Neural cell (in vitro differentiated cells): ENCODE measurements at regions not wholly inside any gene's neighbourhood (a gene's known extent, or its start where the extent isn't known, plus 50 kb on each side); places are given as distances from the start of the nearest gene placed in this dataset.

ENCODE experiments used
- H2AFZ ChIP-seq: fragments of 200-600, 300-800 bp; sonication (generic), shearing (Covaris generic); 2 replicates; pipeline ENCODE4 v1.6.0; 2014; ENCODE audit warnings: low read depth, mild to moderate bottlenecking, antibody characterized with exemption, low read length, moderate library complexity
- H3F3A ChIP-seq: fragments of 200-600 bp; shearing (Covaris generic); 2 replicates; pipeline ENCODE4 v1.6.1; 2016; ENCODE audit warnings: mild to moderate bottlenecking, moderate library complexity, mixed read lengths, antibody characterized with exemption, low read length; ENCODE audit not compliant: insufficient read depth, poor library complexity, severe bottlenecking
- H3K27ac ChIP-seq: fragments of 200-600, 300-800 bp; sonication (generic), shearing (Covaris generic); 2 replicates; pipeline ENCODE4 v1.5.1; 2014; ENCODE audit warnings: mild to moderate bottlenecking, low read length, moderate library complexity
- H3K27me3 ChIP-seq: fragments of 300-800, 200-600 bp; sonication (generic), shearing (Covaris generic); 2 replicates; pipeline ENCODE4 v1.6.0; 2014; ENCODE audit warnings: mild to moderate bottlenecking, low read depth, low read length, moderate library complexity; ENCODE audit not compliant: insufficient read depth
- H3K36me3 ChIP-seq: fragments of 300-800, 200-600 bp; sonication (generic), shearing (Covaris generic); 2 replicates; pipeline ENCODE4 v1.5.1; 2014; ENCODE audit warnings: mild to moderate bottlenecking, antibody characterized with exemption, low read length, moderate library complexity; ENCODE audit not compliant: insufficient read depth
- H3K4me2 ChIP-seq: fragments of 300-800, 200-600 bp; sonication (generic), shearing (Covaris generic); 2 replicates; pipeline ENCODE4 v1.6.0; 2014; ENCODE audit warnings: mild to moderate bottlenecking, low read length
- H3K4me3 ChIP-seq: fragments of 300-800, 200-600 bp; sonication (generic), shearing (Covaris generic); 2 replicates; pipeline ENCODE4 v1.5.1; 2014; ENCODE audit warnings: mild to moderate bottlenecking, low read length, moderate library complexity
- H3K79me2 ChIP-seq: fragments of 200-600 bp; shearing (Covaris generic); replicated peaks from 2 replicates; pipeline ENCODE4 v1.6.0; 2014; ENCODE audit warnings: mild to moderate bottlenecking, low read length, moderate library complexity; ENCODE audit not compliant: insufficient read depth
- H3K9ac ChIP-seq: fragments of 300-800, 200-600 bp; sonication (generic), shearing (Covaris generic); 2 replicates; pipeline ENCODE4 v1.6.1; 2016; ENCODE audit warnings: mild to moderate bottlenecking, low read length, mixed read lengths
- H3K9me2 ChIP-seq: fragments of 200-600 bp; shearing (Covaris generic); 2 replicates; pipeline ENCODE4 v1.6.1; 2016; ENCODE audit warnings: mild to moderate bottlenecking, low read length, mixed read lengths; ENCODE audit not compliant: insufficient read depth
- H3K9me3 ChIP-seq: fragments of 200-600, 300-800 bp; sonication (generic), shearing (Covaris generic); 2 replicates; pipeline ENCODE4 v1.6.1; 2016; ENCODE audit warnings: mild to moderate bottlenecking, mixed run types, low read length, moderate library complexity, mixed read lengths
- H4K20me1 ChIP-seq: fragments of 200-600 bp; shearing (Covaris generic); 2 replicates; pipeline ENCODE4 v1.6.1; 2016; ENCODE audit warnings: mild to moderate bottlenecking, mixed run types; ENCODE audit not compliant: insufficient read depth
- EP300 ChIP-seq: fragments of 450-650 bp; conservative IDR thresholded peaks from 2 replicates; pipeline ENCODE4 v1.6.1; 2014; ENCODE audit warnings: antibody characterized with exemption, mild to moderate bottlenecking, moderate library complexity; ENCODE audit not compliant: poor library complexity, severe bottlenecking
- EZH2 ChIP-seq: fragments of 200-600, 300-800 bp; shearing (Covaris generic), sonication (generic); IDR thresholded peaks from 2 replicates; pipeline ENCODE4 v1.6.1; 2014; ENCODE audit warnings: antibody characterized with exemption, low read length, borderline replicate concordance, mild to moderate bottlenecking; ENCODE audit not compliant: insufficient read depth, poor library complexity, severe bottlenecking
- MXI1 ChIP-seq: fragments of 450-650 bp; conservative IDR thresholded peaks from 2 replicates; pipeline ENCODE4 v1.6.1; 2014; ENCODE audit warnings: antibody characterized with exemption, mild to moderate bottlenecking; ENCODE audit not compliant: poor library complexity, severe bottlenecking
- POLR2AphosphoS5 ChIP-seq: IDR thresholded peaks from 2 replicates; pipeline ENCODE4 v1.6.1; 2012
- RAD21 ChIP-seq: fragments of 450-650 bp; conservative IDR thresholded peaks from 2 replicates; pipeline ENCODE4 v1.6.1; 2014; ENCODE audit warnings: antibody characterized with exemption, mild to moderate bottlenecking, moderate library complexity
- REST ChIP-seq: IDR thresholded peaks from 2 replicates; pipeline ENCODE4 v1.6.1; 2012; ENCODE audit warnings: borderline replicate concordance
- SMC3 ChIP-seq: fragments of 450-650 bp; conservative IDR thresholded peaks from 2 replicates; pipeline ENCODE4 v1.6.1; 2014; ENCODE audit warnings: antibody characterized with exemption, mild to moderate bottlenecking, moderate library complexity; ENCODE audit not compliant: poor library complexity
- TAF1 ChIP-seq: IDR thresholded peaks from 2 replicates; pipeline ENCODE4 v1.6.1; 2012; ENCODE audit warnings: low read depth
- TF ChIP-seq, protein P1 (sequence below): fragments of 450-650 bp; IDR thresholded peaks from 2 replicates; pipeline ENCODE4 v1.5.1; 2014; ENCODE audit warnings: antibody characterized with exemption, mild to moderate bottlenecking, moderate library complexity; ENCODE audit not compliant: poor library complexity, severe bottlenecking

DNA sequence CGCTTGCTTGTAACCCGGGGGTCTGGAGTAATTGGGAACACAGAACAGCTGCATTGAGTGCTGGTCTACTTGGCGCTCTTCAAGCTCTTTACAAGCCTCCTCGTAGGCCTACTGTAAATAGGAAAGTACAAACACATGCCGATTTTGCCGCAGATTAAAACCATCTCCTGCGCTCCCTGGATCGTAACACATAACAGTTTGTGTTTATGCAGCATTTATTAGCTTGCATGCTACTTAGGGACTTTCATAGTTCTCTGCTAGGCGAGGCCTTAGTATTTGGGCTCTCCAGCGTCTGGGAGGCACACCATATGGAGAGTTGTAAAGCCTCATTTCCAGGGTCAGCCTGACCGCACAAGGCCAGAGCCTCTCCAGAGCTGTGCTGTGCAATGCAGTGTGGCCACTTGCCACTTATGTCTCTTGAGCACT, 84.0 kb upstream of the HAAO start:
- Histone ChIP-seq H3K27ac (no peak overlapping the region), H3K9me2 (no peaks in the 10 kb centered on the region), H3K36me3 (no peaks in the 10 kb centered on the region), H3K9me3 (no peaks in the 10 kb centered on the region), H3K9ac (no peak overlapping the region), H4K20me1 (no peaks in the 10 kb centered on the region), H3K27me3 (no peaks in the 10 kb centered on the region), H3K79me2 (no peaks in the 10 kb centered on the region), H3K4me2 (no peak overlapping the region), H3K4me3 (no peak overlapping the region), H3F3A (no peaks in the 10 kb centered on the region), H2AFZ (no peak overlapping the region)
- TF ChIP-seq, protein P1, sequence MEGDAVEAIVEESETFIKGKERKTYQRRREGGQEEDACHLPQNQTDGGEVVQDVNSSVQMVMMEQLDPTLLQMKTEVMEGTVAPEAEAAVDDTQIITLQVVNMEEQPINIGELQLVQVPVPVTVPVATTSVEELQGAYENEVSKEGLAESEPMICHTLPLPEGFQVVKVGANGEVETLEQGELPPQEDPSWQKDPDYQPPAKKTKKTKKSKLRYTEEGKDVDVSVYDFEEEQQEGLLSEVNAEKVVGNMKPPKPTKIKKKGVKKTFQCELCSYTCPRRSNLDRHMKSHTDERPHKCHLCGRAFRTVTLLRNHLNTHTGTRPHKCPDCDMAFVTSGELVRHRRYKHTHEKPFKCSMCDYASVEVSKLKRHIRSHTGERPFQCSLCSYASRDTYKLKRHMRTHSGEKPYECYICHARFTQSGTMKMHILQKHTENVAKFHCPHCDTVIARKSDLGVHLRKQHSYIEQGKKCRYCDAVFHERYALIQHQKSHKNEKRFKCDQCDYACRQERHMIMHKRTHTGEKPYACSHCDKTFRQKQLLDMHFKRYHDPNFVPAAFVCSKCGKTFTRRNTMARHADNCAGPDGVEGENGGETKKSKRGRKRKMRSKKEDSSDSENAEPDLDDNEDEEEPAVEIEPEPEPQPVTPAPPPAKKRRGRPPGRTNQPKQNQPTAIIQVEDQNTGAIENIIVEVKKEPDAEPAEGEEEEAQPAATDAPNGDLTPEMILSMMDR: no peak
- TF ChIP-seq EZH2 (no peak), TAF1 (no peak), POLR2AphosphoS5 (no peak), MXI1 (no peak), SMC3 (no peak), EP300 (no peak), REST (no peak), RAD21 (no peak)

DNA sequence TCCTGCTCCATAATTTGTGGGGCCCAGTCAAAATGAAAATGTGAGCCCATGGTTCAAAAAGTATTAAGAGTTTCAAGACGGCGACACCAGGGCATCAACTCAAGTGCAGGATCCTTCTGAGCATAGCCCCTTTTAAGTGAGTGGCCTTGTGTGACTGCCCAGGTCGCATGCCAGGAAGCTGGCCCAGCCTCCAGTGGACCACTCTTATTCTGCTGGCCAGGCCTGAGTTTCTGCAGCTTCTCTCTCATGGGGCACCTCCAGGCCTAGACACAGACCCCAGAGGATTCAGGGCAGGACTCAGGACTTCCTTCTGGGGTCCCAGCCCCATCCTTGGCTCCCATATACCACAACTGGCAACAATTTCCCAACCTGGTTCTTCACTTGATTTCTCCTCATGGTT, 83.5 kb upstream of the HAAO start:
- H3K9me3 ChIP-seq: no peaks in the 10 kb centered on the region
- H3K9me2 ChIP-seq: no peaks in the 10 kb centered on the region
- no peaks in the 10 kb centered on the region for H3K36me3 ChIP-seq
- TF ChIP-seq, protein P1: no peak
- TF ChIP-seq REST (no peak), MXI1 (no peak), EZH2 (no peak)
- no peaks in the 10 kb centered on the region for H3K79me2 ChIP-seq
- no peaks in the 10 kb centered on the region for H3F3A ChIP-seq
- H3K4me3 ChIP-seq: no peak overlapping the region
- no peaks in the 10 kb centered on the region for H4K20me1 ChIP-seq
- H2AFZ ChIP-seq: no peak overlapping the region
- no peaks in the 10 kb centered on the region for H3K27me3 ChIP-seq
- no peak overlapping the region for H3K27ac ChIP-seq
- H3K9ac ChIP-seq: no peak overlapping the region
- no peak overlapping the region for H3K4me2 ChIP-seq
